HG03439 (cell line): ENCODE measurements at regions not wholly inside any gene's neighbourhood (a gene's known extent, or its start where the extent isn't known, plus 50 kb on each side); places are given as distances from the start of the nearest gene placed in this dataset.

Experiments used
- ATAC-seq: cut with Tn5 transposase; IDR thresholded peaks from one replicate; pipeline ENCODE4 v1.9.1; 2021; ENCODE audit warnings: mild to moderate bottlenecking, moderate library complexity; ENCODE audit not compliant: unreplicated experiment

- ATAC-seq = no peak
Observed at GRCh38 chr4:17124767-17125166, 226.3 kb upstream of the LDB2 start.

- no peak for ATAC-seq
Observed at GRCh38 chr4:17120761-17121160, 222.3 kb upstream of the LDB2 start.

GRCh38 chr4:17117746-17118145 lies 219.3 kb upstream of the LDB2 start:
- no peak for ATAC-seq

GRCh38 chr4:17115583-17115982 lies 217.1 kb upstream of the LDB2 start:
- no peak for ATAC-seq

GRCh38 chr4:17112292-17112659 lies 213.8 kb upstream of the LDB2 start:
- ATAC-seq = no peak

DNA sequence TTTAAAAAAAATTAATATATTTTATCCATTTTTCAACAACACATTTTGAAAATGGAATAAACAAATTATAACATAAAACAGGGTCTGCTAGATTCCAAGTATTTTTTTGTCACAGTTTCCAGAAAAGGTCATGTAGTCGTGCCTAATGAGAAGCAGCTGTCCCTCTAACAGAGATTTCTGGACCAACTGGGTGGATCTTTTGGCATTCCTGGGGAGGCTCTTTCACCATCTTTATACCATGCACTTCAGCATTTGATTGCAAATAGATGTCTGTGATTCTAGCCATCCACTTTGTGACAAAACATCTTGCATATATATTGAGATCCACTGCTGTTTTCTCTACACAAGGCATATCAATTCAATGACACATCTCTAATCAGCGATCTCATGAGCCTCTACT lies 210.7 kb upstream of the LDB2 start:
- no peak for ATAC-seq

DNA sequence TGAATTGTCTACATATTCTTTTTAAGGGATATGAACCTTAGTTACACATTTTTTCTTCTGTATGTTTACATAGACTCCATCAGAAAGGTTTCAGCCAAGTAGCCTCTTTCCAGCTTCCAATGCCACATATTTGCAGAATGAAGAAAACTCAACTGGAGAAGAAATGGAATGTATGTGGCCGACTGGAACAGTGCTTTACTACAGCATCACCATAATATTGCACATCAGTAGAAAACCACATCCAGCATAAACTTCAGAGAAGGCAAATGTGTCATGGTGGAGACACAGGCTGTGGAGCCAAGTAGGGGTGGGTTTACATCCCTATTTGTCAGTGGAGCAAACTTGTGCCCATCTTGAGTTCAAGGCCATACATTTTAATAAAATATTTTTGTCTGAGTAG lies 204.8 kb upstream of the LDB2 start:
- no peak for ATAC-seq

GRCh38 chr4:17098996-17099395 lies 200.6 kb upstream of the LDB2 start:
- ATAC-seq = no peak

DNA sequence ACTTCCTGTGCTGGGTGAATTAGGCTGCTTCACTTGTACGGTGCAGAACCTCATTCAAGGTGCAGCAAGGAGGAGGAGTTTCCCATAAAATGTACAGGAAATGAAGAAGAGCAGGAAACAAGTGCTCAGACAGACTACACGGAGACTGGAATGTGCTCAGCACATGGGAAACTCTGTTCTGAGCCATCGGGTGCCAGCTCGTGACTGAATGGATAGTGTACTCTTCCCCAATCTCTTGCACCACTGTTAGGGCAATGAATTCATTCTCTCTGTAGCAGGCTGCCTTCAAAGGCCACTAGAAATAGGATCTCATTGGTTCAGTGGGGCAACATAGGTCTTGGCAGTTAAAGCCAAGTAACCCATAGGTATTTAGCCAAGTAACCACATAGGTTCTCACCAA lies 200.0 kb upstream of the LDB2 start:
- ATAC-seq = no peak

DNA sequence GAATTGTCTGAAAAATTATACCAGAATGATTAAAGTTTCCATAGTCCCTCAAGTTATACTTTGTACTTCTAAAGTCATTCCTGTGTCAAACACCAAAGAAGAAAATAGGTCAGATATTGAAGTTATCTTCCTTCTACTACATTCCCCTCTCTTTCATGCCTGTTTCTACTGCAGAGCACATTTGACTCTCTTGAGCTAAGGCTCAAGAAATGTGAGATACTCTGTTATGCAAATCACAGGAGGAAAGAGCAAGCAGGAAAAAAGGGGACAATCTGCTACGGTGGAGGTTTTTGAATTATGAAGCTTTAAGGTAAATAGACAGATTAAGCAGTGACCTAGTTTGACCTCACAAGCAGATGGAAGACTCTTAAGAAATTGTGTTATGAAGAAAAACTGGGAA lies 198.9 kb upstream of the LDB2 start:
- ATAC-seq = no peak

- ATAC-seq = no peak
Observed at GRCh38 chr4:17096692-17097091, 198.2 kb upstream of the LDB2 start.

- ATAC-seq = no peak
Observed at GRCh38 chr4:17095771-17096170, 197.3 kb upstream of the LDB2 start.

DNA sequence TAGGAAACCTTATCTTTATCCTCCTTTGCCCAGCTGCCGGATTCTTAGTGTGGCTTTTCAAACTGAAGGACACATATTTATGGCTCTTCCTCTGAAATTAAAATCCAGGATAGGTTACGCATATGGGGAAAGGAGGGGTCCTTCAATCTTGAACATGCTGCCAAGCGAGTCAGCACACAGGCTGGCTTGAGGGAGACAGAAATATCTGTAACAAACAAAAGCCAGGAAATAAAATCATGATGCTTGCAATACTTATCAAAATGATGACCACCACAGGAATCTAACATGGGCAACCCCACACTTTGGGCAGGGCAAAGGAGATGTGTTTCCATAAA lies 196.4 kb upstream of the LDB2 start:
- no peak for ATAC-seq

DNA sequence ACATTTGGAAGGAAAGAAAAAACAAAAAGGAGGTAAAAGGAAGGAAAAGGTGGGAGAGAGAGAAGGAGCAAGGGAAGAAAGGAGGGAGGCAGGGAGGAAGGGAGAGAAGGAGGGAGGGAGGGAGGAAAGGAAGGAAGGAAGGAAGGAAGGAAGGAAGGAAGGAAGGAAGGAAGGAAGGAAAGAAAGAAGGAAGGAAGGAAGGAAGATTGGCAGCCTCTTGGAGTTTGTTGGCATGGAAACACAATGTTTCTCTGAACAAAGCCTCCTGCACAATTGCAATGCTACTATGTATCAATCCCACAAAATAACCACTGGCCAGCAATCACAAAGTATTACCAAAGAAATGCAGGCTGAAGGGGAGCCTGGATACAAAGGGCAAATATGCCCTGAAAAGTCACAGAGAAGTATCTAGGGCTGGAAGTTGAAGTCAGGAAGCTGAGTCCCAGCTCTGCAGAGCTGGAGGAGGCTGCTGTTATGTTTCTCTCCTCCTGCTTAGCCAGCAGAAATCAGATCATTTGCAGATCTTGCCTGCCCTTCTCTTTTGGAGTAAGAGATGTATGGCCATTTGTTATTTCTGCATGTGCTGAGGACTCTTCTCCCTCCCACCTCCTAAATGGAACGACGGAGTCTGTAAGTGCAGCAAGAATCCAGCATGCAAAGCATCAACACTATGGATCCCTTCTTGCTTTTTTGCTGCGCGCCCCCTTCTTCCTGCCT lies 195.9 kb upstream of the LDB2 start:
- ATAC-seq = no peak

DNA sequence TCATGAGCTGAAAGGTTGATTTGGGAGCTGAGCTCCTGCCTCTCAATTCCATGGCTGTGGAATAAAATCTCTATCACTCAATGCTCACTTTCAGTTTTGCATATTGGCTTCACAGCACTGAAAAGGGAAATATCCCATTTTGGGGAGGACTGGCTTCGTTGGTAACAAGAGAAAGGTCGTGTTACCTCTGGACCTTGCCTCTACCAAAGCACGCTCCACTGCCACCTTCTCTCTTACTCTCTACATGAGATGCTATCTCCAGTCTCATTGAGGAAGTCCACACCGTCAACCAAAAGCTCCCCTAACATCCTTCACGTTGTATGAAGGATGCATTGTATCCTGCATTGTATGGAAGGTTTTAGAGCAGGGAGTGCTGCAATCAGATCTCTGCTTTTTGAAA lies 195.0 kb upstream of the LDB2 start:
- peak; percentile 15 for ATAC-seq

DNA sequence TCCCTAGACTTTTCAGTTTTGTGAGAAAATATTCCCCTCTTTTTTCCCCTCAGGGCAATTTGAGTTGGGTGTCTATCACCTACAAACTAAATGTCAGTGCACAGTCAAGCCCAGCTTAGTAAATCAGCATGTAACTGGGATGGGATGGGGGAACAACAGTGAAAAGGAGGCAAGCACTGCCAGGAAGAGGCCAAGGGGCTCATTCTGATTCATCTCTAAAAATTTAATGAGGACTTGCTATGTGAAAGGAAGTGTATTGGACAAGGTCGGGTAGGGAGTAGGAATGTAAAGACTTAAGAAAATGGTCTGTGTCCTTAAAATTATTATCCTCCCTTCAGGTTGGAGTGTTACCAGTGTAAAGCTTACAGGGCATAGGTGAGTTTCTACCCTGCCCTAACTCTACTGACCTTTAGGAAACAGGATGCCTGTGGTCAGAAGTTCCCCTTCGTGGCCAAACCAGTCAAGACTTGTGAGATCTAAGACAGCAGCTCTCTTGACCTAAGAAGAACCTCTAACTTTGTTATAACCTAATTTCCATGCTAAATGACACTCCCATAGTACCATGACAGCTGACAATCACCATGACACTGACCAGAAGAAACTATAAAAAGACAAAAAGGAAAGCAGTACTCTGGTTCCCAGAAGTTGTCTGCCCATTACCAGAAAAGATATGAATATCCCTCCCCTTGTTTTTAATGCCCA lies 194.4 kb upstream of the LDB2 start:
- peak; percentile 97 for ATAC-seq

DNA sequence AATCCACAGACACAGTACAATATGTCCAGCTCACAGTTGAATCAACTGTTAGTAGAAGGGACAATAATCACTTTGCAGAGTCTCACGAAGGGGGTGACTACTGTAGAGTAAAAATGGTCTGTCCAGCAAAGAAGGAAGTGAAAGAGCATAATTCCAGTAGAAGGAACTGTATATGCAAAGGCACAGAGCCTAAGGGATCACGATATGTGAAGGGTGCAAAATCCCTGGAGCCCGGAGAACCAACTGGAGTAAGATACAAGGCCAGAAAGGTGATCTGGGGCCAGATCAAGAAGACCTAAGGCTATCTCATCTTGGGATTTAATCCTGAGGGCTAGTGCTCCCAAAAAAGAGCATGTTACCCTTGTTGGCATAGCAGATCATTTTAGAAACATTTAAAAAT lies 192.7 kb upstream of the LDB2 start:
- ATAC-seq = no peak

DNA sequence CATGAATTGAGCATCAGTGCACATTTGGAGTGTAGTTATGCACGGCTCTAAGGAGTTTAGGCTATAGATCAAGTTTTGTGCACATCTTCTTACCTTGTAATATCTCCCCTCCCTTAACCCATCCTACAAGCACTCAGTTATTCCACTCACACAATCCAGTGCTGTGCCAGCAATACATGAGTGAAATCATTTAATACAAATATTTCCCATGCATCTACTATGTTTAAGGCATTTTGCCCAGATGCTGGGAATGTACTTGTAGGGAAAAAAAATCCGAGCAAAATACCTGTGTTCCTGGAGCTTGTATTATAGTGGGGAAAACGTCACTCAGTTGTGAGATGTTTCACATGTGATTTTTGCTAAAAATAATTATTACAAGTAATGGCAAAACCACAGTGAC lies 191.6 kb upstream of the LDB2 start:
- no peak for ATAC-seq

DNA sequence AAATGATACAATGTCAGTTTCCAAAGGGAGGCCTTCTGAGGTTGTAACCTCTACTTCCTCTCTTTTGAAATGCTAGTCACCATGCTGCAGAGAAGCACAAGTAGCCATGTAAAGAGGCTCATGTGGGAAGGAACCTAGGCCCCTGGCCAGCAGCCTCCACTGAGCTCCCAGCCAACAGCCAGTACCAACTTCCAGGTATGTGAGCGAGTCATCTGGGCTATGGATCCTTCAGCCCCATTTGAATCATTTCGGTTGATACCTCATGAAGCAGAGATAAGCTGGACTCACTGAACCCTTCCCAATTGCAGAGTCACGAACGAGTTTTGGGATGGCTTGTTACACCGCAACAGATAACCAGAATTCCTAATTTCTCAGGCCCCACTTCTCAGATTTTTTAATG lies 187.0 kb upstream of the LDB2 start:
- ATAC-seq = no peak

DNA sequence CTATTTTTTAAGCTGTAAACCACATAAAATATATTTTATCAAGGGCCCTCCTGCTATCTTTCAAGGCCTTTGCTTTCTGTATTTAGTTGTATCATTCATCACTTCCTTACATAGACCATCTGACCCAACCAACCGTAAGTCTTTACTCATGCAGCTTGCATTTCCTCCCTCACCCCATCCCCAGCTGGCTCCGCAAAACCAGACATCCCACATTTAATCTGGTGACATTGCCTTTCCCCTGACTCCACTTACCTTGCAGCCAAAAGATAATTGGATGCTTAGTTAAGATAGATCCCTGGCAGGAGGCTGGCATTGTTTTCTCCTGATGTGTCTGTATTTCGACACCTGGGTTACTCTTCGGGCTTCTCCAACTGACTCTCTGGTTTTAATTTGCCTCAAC lies 183.7 kb upstream of the LDB2 start:
- ATAC-seq = no peak

DNA sequence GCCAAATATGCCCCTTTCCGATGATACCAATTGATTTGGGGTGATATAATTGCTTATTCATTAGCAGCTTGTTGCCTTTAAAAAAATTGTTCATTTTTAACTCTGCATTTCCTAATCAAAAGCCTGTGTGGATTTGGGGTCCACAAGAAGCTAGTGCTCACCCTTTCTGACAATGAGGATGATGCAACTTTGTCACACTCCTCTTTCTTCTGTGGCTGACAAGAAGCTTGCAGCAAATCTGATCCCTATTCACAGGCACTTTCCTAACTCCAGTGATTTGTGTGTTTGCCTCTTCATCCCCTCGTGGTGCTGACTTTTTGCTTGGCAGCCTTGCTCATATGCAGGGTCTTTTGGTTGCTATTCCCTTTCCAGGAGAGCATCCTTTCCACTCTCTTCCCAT lies 182.7 kb upstream of the LDB2 start:
- ATAC-seq = no peak

DNA sequence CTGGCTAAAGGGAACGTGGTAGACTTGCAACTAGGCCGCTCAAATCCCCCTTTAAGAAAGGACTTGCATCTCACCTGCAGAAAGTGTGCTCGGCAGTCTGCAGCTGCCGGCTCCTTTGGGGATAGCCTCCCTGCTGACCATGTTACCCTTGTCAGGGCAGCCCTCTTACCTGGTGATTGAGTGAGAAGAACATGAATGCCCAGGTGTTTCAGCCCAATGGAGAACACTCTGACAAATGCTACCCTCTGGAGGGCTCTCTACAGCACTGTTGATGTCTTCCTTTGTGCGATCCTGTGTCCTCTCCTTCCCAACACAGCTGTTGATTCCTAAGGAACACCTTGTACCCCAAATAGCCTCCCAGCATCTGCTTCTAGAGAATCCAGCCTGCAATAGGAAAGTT lies 178.7 kb upstream of the LDB2 start:
- no peak for ATAC-seq

DNA sequence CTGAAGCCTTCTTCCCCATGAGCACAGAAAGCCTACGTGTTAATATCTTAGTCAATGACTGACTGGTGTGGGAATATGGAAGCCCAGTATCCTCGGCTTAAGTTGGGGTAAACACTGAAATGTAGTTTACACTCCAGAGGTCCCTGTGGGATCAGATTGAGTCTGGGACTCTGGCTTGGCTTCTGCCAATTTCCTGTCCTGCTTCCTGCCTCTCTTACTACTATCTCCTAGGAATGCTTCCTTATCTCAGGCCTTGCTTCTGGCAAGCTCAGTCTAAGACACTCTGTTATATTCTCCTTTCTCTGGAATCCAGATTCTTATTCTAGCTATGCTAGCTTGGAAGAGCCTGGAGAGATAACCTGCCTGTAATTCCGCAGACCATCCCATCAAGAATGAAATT lies 174.0 kb upstream of the LDB2 start:
- ATAC-seq = no peak
